PC-9 (cell line): ENCODE measurements at regions not wholly inside any gene's neighbourhood (a gene's known extent, or its start where the extent isn't known, plus 50 kb on each side); places are given as distances from the start of the nearest gene placed in this dataset.

Experiments used
- BruUV-seq: library from RNA; stranded (reverse); fragments of 400-500 nt; replicated peaks from 2 replicates; lab custom pipeline; 2021; lab: Mats Ljungman, UMichigan
- CTCF ChIA-PET: fragments of 300-600 bp; sonication (Branson Sonifier 250); formaldehyde crosslinking; loops from one replicate; lab custom pipeline; 2022; ENCODE audit warnings: antibody characterized with exemption; lab: Charles Lee
- POLR2A ChIA-PET: fragments of 300-600 bp; sonication (Branson Sonifier 250); formaldehyde crosslinking; loops from one replicate; lab custom pipeline; 2022; ENCODE audit warnings: antibody characterized with exemption; ENCODE audit not compliant: unreplicated experiment; lab: Charles Lee
- DNase-seq, 2 experiments: peaks; one replicate each; pipeline versions ENCODE4 v3.0.0 to v3.0.0-alpha.2; 2015 to 2022; ENCODE audit warnings: mixed read lengths in 1 of 2
- H2AFZ ChIP-seq: fragments of 200-600 bp; sonication (generic); 2 replicates; pipeline ENCODE4 v1.8.1; 2017; ENCODE audit warnings: antibody characterized with exemption
- H3F3A ChIP-seq: fragments of 200-600 bp; sonication (generic); 2 replicates; pipeline ENCODE4 v1.8.1; 2017; ENCODE audit warnings: antibody characterized with exemption, mild to moderate bottlenecking, low read depth; ENCODE audit not compliant: insufficient read depth
- H3K27ac ChIP-seq: fragments of 200-600 bp; sonication (generic); 2 replicates; pipeline ENCODE4 v1.6.1; 2016; ENCODE audit warnings: mixed run types
- H3K27me3 ChIP-seq: fragments of 200-600 bp; sonication (generic); 2 replicates; pipeline ENCODE4 v1.6.1; 2016; ENCODE audit warnings: low read depth, mixed run types; ENCODE audit not compliant: insufficient read depth
- H3K36me3 ChIP-seq: fragments of 200-600 bp; sonication (generic); 2 replicates; pipeline ENCODE4 v1.6.1; 2016; ENCODE audit warnings: low read depth, mixed run types
- H3K4me1 ChIP-seq: fragments of 200-600 bp; sonication (generic); replicated peaks from 2 replicates; pipeline ENCODE4 v1.6.1; 2016; ENCODE audit warnings: mixed run types; ENCODE audit not compliant: insufficient read depth
- H3K4me2 ChIP-seq: fragments of 200-600 bp; sonication (generic); 2 replicates; pipeline ENCODE4 v1.6.1; 2017; ENCODE audit warnings: mixed run types
- H3K4me3 ChIP-seq: fragments of 200-600 bp; sonication (generic); 2 replicates; pipeline ENCODE4 v1.6.1; 2016; ENCODE audit warnings: mixed run types
- H3K79me2 ChIP-seq: fragments of 200-600 bp; sonication (generic); 2 replicates; pipeline ENCODE4 v1.6.1; 2017; ENCODE audit warnings: low read depth, mixed run types
- H3K9me2 ChIP-seq: fragments of 200-600 bp; sonication (generic); 2 replicates; pipeline ENCODE4 v1.8.1; 2017; ENCODE audit warnings: mild to moderate bottlenecking; ENCODE audit not compliant: insufficient read depth
- H3K9me3 ChIP-seq: fragments of 200-600 bp; sonication (generic); 2 replicates; pipeline ENCODE4 v1.8.1; 2016; ENCODE audit warnings: low read depth; ENCODE audit not compliant: insufficient read depth
- H4K20me1 ChIP-seq: fragments of 200-600 bp; sonication (generic); 2 replicates; pipeline ENCODE4 v1.8.1; 2017; ENCODE audit not compliant: insufficient read depth
- CTCF ChIP-seq: fragments of 200-600 bp; sonication (generic); conservative IDR thresholded peaks from 2 replicates; pipeline ENCODE4 v1.6.1; 2017; ENCODE audit warnings: mixed run types, antibody characterized with exemption, mild to moderate bottlenecking, moderate library complexity
- EZH2 ChIP-seq: fragments of 200-600 bp; sonication (generic); IDR thresholded peaks from 2 replicates; pipeline ENCODE4 v1.8.0; 2017; ENCODE audit warnings: antibody characterized with exemption, low read depth
- intact Hi-C: fragments of 100-400 bp; cut with micrococcal nuclease; formaldehyde crosslinking; loops from one replicate; pipeline ENCODE4 v1.10.0; 2022; ENCODE audit not compliant: unreplicated experiment

- Histone ChIP-seq H3K4me3 (peak overlapping the region; percentile 31; the same call in 1 of the 2 replicates), H3K4me1 (peaks cover 63% of the 10 kb centered on the region), H3K36me3 (no peaks in the 10 kb centered on the region), H3K79me2 (no peaks in the 10 kb centered on the region), H3K27ac (peak overlapping the region; percentile 98), H4K20me1 (no peaks in the 10 kb centered on the region), H3K9me3 (0 out of 2 replicates have a peak, but pooled peaks cover 3% of the 10 kb centered on the region), H3K9me2 (no peaks in the 10 kb centered on the region), H3F3A (peaks cover 55% of the 10 kb centered on the region), H3K27me3 (no peaks in the 10 kb centered on the region), H3K4me2 (peak overlapping the region; percentile 76), H2AFZ (peak overlapping the region; percentile 39)
- peak; percentile 69 to 79 for DNase-seq
- intact Hi-C loops: loop anchor here (5.0 kb wide), 1 partner anchor 453 kb away; no protein-coding TSS in a partner anchor
- ChIA-PET CTCF (interaction anchor here (0.6 kb wide), 2 partner anchors 241 to 625 kb away, joined by 4 to 5 read pairs; partner anchors contain the start of gene OTULIN), POLR2A (interaction anchor here (0.6 to 1.6 kb wide), 7 partner anchors 31 to 274 kb away, joined by 3 to 17 read pairs (median 5); no protein-coding TSS in a partner anchor)
- BruUV-seq: no TSS peak
- no peak for TF ChIP-seq EZH2
- TF ChIP-seq CTCF: no peak
These were observed 95.1 kb upstream of the DNAH5 start for GRCh38 chr5:14039576-14039975.

GRCh38 chr5:14039063-14039462 is 94.6 kb upstream of the DNAH5 start:
- TF ChIP-seq EZH2: no peak
- no peak for TF ChIP-seq CTCF
- H3K4me3 ChIP-seq: peak overlapping the region; percentile 31; the same call in 1 of the 2 replicates
- no peaks in the 10 kb centered on the region for H4K20me1 ChIP-seq
- POLR2A ChIA-PET: interaction anchor here (0.6 to 1.6 kb wide), 6 partner anchors 30 to 229 kb away, joined by 4 to 17 read pairs (median 6); no protein-coding TSS in a partner anchor
- intact Hi-C loops: loop anchor here (5.0 kb wide), 1 partner anchor 453 kb away; no protein-coding TSS in a partner anchor
- H2AFZ ChIP-seq: peak overlapping the region; percentile 39; the same call in 1 of the 2 replicates
- peak; percentile 60 to 94 for DNase-seq
- no peaks in the 10 kb centered on the region for H3K9me2 ChIP-seq
- peak overlapping the region; percentile 98 for H3K27ac ChIP-seq
- BruUV-seq: TSS peak; percentile 30
- CTCF ChIA-PET: interaction anchor here (0.6 kb wide), 1 partner anchor 242 kb away, joined by 4 read pairs; no protein-coding TSS in a partner anchor
- no peaks in the 10 kb centered on the region for H3K27me3 ChIP-seq
- H3K36me3 ChIP-seq: no peaks in the 10 kb centered on the region
- no peaks in the 10 kb centered on the region for H3K79me2 ChIP-seq
- peak overlapping the region; percentile 76 for H3K4me2 ChIP-seq
- H3K4me1 ChIP-seq: peaks cover 68% of the 10 kb centered on the region
- 0 out of 2 replicates have a peak, but pooled peaks cover 2% of the 10 kb centered on the region for H3K9me3 ChIP-seq
- H3F3A ChIP-seq: peaks cover 60% of the 10 kb centered on the region

GRCh38 chr5:14038341-14038959 is 94.0 kb upstream of the DNAH5 start:
- Histone ChIP-seq H3F3A (peaks cover 61% of the 10 kb centered on the region), H3K27me3 (no peaks in the 10 kb centered on the region), H3K4me1 (peaks cover 74% of the 10 kb centered on the region), H3K4me3 (peak overlapping the region; percentile 31; the same call in 1 of the 2 replicates), H4K20me1 (no peaks in the 10 kb centered on the region), H3K36me3 (no peaks in the 10 kb centered on the region), H2AFZ (peak overlapping the region; percentile 39; the same call in 1 of the 2 replicates), H3K27ac (peak overlapping the region; percentile 98), H3K9me2 (no peaks in the 10 kb centered on the region), H3K79me2 (peaks cover 5% of the 10 kb centered on the region; the same call in 1 of the 2 replicates), H3K9me3 (no peaks in the 10 kb centered on the region), H3K4me2 (peak overlapping the region; percentile 76)
- intact Hi-C loops: loop anchor here (5.0 kb wide), 1 partner anchor 454 kb away; no protein-coding TSS in a partner anchor
- ChIA-PET POLR2A (interaction anchor here (0.5 to 1.5 kb wide), 18 partner anchors 13 to 288 kb away, joined by 3 to 14 read pairs (median 4); no protein-coding TSS in a partner anchor), CTCF (interaction anchor here (0.6 to 1.8 kb wide), 6 partner anchors 13 to 336 kb away, joined by 3 to 6 read pairs (median 4); no protein-coding TSS in a partner anchor)
- no TSS peak for BruUV-seq
- TF ChIP-seq CTCF: no peak
- peak; percentile 86 to 98 for DNase-seq
